22Rv1 (cell line): ENCODE measurements at regions not wholly inside any gene's neighbourhood (a gene's known extent, or its start where the extent isn't known, plus 50 kb on each side); places are given as distances from the start of the nearest gene placed in this dataset.

Experiments
- H3K27ac ChIP-seq: fragments of 450-650 bp; 2 replicates; pipeline ENCODE4 v1.5.1; 2017
- ZFX ChIP-seq: fragments of 450-650 bp; IDR thresholded peaks from 2 replicates; pipeline ENCODE4 v1.6.1; 2017; ENCODE audit warnings: antibody characterized with exemption, borderline replicate concordance
- TF ChIP-seq, protein P1 (sequence below): fragments of 450-650 bp; IDR thresholded peaks from 2 replicates; pipeline ENCODE4 v1.5.1; 2017; ENCODE audit warnings: mild to moderate bottlenecking

DNA sequence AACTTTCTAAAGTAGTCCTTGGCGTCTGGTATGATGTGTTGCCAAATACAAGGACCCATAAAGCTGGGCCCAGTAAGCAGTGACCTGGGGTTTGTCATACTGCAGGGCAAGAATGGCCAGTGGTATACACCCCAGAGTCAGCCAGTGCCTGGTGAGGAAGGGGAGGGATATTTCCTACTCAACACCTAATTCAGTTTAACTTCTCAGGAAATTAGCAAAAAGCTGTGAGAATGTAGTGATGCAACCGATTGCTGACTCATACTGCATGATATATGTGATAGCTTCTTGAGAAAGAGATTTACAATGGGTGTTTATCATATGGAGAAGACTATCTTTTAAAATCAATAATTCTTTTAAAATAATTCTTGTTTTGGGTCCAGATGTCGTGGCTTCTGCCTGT lies 889.3 kb upstream of the CELF2 start:
- H3K27ac ChIP-seq, result no peak overlapping the region
- TF ChIP-seq, protein P1, sequence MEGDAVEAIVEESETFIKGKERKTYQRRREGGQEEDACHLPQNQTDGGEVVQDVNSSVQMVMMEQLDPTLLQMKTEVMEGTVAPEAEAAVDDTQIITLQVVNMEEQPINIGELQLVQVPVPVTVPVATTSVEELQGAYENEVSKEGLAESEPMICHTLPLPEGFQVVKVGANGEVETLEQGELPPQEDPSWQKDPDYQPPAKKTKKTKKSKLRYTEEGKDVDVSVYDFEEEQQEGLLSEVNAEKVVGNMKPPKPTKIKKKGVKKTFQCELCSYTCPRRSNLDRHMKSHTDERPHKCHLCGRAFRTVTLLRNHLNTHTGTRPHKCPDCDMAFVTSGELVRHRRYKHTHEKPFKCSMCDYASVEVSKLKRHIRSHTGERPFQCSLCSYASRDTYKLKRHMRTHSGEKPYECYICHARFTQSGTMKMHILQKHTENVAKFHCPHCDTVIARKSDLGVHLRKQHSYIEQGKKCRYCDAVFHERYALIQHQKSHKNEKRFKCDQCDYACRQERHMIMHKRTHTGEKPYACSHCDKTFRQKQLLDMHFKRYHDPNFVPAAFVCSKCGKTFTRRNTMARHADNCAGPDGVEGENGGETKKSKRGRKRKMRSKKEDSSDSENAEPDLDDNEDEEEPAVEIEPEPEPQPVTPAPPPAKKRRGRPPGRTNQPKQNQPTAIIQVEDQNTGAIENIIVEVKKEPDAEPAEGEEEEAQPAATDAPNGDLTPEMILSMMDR, result no peak
- no peak for TF ChIP-seq ZFX

DNA sequence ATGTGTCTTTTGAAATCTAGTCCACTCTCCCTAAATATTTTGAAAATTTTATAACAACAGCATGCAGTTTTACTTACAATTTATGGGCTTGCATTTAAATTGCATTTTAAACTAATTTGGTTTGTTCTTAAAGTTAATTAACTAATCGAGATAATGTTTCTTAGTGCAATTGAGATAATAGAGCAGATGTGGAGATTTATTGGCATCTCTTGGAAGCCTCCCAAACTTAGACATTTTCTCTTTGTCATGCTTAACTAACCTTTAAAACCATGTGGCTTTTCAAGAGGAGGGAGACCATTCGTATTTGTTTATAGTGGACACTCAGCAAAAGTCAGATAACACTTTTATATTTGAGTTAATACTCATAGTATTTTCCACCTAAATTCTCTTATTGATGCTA lies 887.0 kb upstream of the CELF2 start:
- H3K27ac ChIP-seq, result no peak overlapping the region
- TF ChIP-seq, protein P1, result no peak
- no peak for TF ChIP-seq ZFX

DNA sequence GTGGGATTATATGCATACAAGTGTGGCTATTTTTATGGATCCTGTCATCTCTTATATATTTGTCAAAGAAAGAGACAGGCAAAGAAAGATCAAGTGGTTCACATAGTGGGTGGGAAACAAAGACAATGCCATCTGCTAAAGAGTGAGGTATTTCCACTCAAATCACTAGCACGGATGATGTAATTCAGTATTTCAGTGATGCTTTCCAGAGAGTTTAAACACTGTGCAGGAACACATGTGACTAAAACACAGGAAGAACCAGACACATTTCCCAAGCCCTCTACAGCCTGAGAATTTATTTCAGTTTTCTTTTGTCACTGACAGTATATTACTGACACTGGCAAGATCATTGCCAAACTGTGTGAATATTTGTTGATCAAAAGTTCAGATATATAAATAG lies 885.7 kb upstream of the CELF2 start:
- H3K27ac ChIP-seq, result no peak overlapping the region
- TF ChIP-seq, protein P1, result no peak

DNA sequence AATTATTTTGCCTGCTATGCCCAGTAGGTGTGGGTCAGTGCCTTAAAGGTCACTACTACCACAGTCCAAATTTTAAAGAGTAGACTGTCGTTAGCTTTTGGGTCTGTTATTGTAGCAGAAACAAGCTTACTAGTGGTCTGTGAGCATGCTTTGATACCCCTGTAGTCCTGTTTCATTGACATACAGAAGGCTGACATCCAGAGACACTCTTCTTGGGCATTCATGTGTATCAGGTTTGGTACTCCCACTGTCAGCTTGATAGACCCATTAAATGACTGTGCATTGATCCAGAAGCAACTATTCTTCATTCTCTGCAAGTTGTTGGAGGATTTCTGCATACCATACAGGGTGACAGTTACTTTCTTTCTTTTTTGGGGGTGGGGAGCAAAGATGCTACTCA lies 884.4 kb upstream of the CELF2 start:
- TF ChIP-seq, protein P1, result no peak
- no peak for TF ChIP-seq ZFX
- no peak overlapping the region for H3K27ac ChIP-seq

DNA sequence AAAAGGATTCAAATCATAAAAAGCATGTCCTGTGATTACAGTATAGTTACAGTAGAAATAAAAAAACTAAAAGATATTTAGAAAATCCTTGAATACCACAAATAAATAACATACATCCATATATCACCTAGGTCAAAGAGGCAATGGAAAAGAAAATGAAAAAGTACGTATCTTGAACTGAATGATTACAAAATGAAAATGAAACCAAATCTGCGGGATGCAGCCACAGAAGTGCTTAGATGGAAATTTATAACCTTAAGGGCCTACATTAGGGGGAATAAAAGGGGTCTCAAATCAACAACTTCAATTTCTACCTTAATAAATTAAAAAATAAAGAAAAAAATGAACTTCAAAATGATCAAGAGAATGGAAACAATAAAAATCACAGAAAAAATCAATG lies 879.0 kb upstream of the CELF2 start:
- H3K27ac ChIP-seq, result no peak overlapping the region
- TF ChIP-seq, protein P1, result no peak
- TF ChIP-seq ZFX, result no peak

DNA sequence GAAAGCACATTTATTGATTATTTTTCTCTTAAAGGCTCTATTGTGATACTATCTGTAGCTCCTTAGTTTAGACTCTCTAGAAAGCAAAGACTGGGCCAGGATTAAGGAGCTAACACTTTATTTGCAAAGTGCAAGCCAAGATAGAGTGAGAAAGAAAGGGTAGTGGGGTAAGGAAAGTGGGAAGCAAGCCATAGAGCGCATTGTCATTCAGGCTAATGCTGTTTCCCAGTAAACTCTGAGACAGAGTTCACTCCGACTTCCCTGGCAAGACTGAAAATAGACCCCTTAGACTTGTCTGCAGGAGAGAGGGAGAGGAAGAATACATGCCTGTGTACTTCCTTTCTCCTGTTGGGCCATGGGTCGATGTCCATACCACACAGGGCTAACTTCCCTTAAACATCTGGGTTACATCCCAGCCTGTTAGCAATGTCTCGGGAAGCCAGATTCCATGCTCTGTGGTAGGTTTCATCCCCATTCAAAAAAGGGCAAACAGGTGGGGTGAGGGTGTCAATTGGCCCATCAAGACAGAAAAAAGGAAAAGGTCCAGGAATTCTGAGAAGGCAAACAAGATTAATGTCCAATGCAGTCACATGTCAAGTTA lies 875.8 kb upstream of the CELF2 start:
- TF ChIP-seq ZFX, result no peak
- H3K27ac ChIP-seq, result no peak overlapping the region

DNA sequence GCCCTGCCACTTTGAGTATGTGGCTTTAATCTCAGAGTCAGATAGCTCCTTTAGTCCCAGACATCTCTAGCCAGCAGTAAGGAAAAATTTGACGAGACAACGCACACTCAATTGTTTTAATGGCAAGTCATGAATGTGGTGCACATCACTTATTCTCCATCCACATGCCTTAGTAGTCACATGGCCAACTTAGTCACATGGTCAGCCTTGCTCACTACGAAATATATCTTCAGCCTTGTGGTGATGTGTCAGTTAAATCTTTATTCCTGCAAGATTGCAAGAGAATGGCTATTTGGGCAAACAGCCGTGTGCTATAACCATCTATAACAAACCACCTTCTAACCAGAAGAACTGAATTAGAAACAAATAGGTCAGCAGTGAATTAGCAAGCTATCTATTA lies 871.1 kb upstream of the CELF2 start:
- no peak overlapping the region for H3K27ac ChIP-seq
- TF ChIP-seq ZFX, result no peak
- TF ChIP-seq, protein P1, result no peak

DNA sequence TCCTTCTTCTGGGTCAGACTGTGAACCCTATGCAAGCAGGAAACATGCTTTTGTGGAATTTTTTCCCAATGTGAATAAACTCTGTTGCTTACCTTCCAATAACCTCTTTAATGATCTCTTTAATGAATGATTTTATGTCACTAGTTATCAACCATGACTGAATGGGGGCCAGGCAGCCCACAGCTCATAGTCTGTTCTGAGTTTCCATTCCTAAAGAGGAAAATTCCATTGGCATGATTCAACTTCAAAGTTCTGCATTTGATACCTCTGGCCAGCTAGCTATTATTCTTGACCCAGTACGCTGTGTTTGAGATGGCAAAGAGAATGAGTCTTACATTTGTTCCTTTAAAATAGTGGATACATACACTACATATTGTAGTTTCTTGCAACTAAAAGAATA lies 867.8 kb upstream of the CELF2 start:
- TF ChIP-seq ZFX, result no peak
- TF ChIP-seq, protein P1, result no peak
- H3K27ac ChIP-seq, result no peak overlapping the region
